HFFc6 (cell line): ENCODE measurements at regions not wholly inside any gene's neighbourhood (a gene's known extent, or its start where the extent isn't known, plus 50 kb on each side); places are given as distances from the start of the nearest gene placed in this dataset.
A peak's percentile ranks its signal among the peaks of the same experiment; 100 is the strongest.

Experiments
- DNase-seq: peaks from one replicate; pipeline ENCODE4 v3.0.0-alpha.2; 2018
- H3K27ac Mint-ChIP-seq: 2 replicates; pipeline ENCODE4 v1.8.0; 2020; ENCODE audit warnings: mild to moderate bottlenecking, mixed read lengths
- H3K27me3 Mint-ChIP-seq: 2 replicates; pipeline ENCODE4 v1.8.0; 2021; ENCODE audit warnings: mild to moderate bottlenecking, moderate library complexity, mixed read lengths; ENCODE audit not compliant: insufficient read depth
- H3K36me3 Mint-ChIP-seq: 2 replicates; pipeline ENCODE4 v1.8.0; 2021; ENCODE audit warnings: low read depth, mixed read lengths
- H3K4me1 Mint-ChIP-seq: 2 replicates; pipeline ENCODE4 v1.8.0; 2020; ENCODE audit warnings: low read depth, mixed read lengths
- H3K4me3 Mint-ChIP-seq: 2 replicates; pipeline ENCODE4 v1.8.0; 2020; ENCODE audit warnings: mild to moderate bottlenecking, moderate library complexity, mixed read lengths
- H3K9me3 Mint-ChIP-seq: 2 replicates; pipeline ENCODE4 v1.8.0; 2020; ENCODE audit warnings: mild to moderate bottlenecking, mixed read lengths
- CTCF ChIP-seq: fragments of 200-600 bp; sonication (generic); IDR thresholded peaks from 2 replicates; pipeline ENCODE4 v1.5.0; 2021; ENCODE audit warnings: antibody characterized with exemption, mild to moderate bottlenecking

GRCh38 chr10:125340903-125341302 lies 180.5 kb upstream of the CTBP2 start:
- peaks cover 10% of the 10 kb centered on the region for H3K27me3 Mint-ChIP-seq
- no peaks in the 10 kb centered on the region for H3K4me1 Mint-ChIP-seq
- H3K27ac Mint-ChIP-seq = no peak overlapping the region
- DNase-seq = no peak
- H3K4me3 Mint-ChIP-seq = no peak overlapping the region
- H3K9me3 Mint-ChIP-seq = no peaks in the 10 kb centered on the region
- H3K36me3 Mint-ChIP-seq = no peaks in the 10 kb centered on the region
- TF ChIP-seq CTCF = no peak

GRCh38 chr10:125337510-125337909 lies 177.1 kb upstream of the CTBP2 start:
- H3K9me3 Mint-ChIP-seq = no peaks in the 10 kb centered on the region
- no peak overlapping the region for H3K4me3 Mint-ChIP-seq
- DNase-seq = no peak
- TF ChIP-seq CTCF = 0 out of 2 replicates have a peak, but pooled peaks have one; percentile 23
- no peaks in the 10 kb centered on the region for H3K36me3 Mint-ChIP-seq
- no peaks in the 10 kb centered on the region for H3K4me1 Mint-ChIP-seq
- H3K27ac Mint-ChIP-seq = no peak overlapping the region
- peaks cover 16% of the 10 kb centered on the region for H3K27me3 Mint-ChIP-seq

- Mint-ChIP-seq H3K4me3 (no peak overlapping the region), H3K27ac (no peak overlapping the region), H3K36me3 (no peaks in the 10 kb centered on the region), H3K4me1 (no peaks in the 10 kb centered on the region), H3K27me3 (peaks cover 17% of the 10 kb centered on the region), H3K9me3 (no peaks in the 10 kb centered on the region)
- no peak for DNase-seq
- TF ChIP-seq CTCF = no peak
Observed at GRCh38 chr10:125334545-125334944, 174.2 kb upstream of the CTBP2 start.

GRCh38 chr10:125333769-125334168 lies 173.4 kb upstream of the CTBP2 start:
- no peak overlapping the region for H3K4me3 Mint-ChIP-seq
- H3K27me3 Mint-ChIP-seq = peaks cover 20% of the 10 kb centered on the region
- no peaks in the 10 kb centered on the region for H3K4me1 Mint-ChIP-seq
- TF ChIP-seq CTCF = no peak
- H3K27ac Mint-ChIP-seq = no peak overlapping the region
- DNase-seq = no peak
- H3K9me3 Mint-ChIP-seq = no peaks in the 10 kb centered on the region
- no peaks in the 10 kb centered on the region for H3K36me3 Mint-ChIP-seq

- no peaks in the 10 kb centered on the region for H3K4me1 Mint-ChIP-seq
- no peak for DNase-seq
- no peak overlapping the region for H3K4me3 Mint-ChIP-seq
- H3K27ac Mint-ChIP-seq = no peak overlapping the region
- peaks cover 20% of the 10 kb centered on the region for H3K27me3 Mint-ChIP-seq
- no peaks in the 10 kb centered on the region for H3K9me3 Mint-ChIP-seq
- no peaks in the 10 kb centered on the region for H3K36me3 Mint-ChIP-seq
- no peak for TF ChIP-seq CTCF
Observed at GRCh38 chr10:125333209-125333591, 172.8 kb upstream of the CTBP2 start.

- TF ChIP-seq CTCF = no peak
- no peak for DNase-seq
- no peaks in the 10 kb centered on the region for H3K9me3 Mint-ChIP-seq
- H3K36me3 Mint-ChIP-seq = no peaks in the 10 kb centered on the region
- no peak overlapping the region for H3K4me3 Mint-ChIP-seq
- H3K4me1 Mint-ChIP-seq = no peaks in the 10 kb centered on the region
- no peak overlapping the region for H3K27ac Mint-ChIP-seq
- H3K27me3 Mint-ChIP-seq = peaks cover 20% of the 10 kb centered on the region
Observed at GRCh38 chr10:125332548-125333208, 172.3 kb upstream of the CTBP2 start.
